Astrocyte (in vitro differentiated cells and primary cell): ENCODE measurements at regions not wholly inside any gene's neighbourhood (a gene's known extent, or its start where the extent isn't known, plus 50 kb on each side); places are given as distances from the start of the nearest gene placed in this dataset.

ENCODE experiments used
- DNase-seq: peaks from one replicate; pipeline ENCODE4 v3.0.0-alpha.2; 2010; ENCODE audit warnings: low read depth
- FAIRE-seq: peaks from 2 replicates; lab custom pipeline; 2011; peaks lifted over from hg19 to GRCh38; lab: Jason Lieb, UNC
- H2AFZ ChIP-seq: 2 replicates; pipeline ENCODE4 v1.6.0; 2012; ENCODE audit warnings: low read depth, low read length, inconsistent platforms
- H3K27ac ChIP-seq: 2 replicates; pipeline ENCODE4 v1.5.1; 2011; ENCODE audit warnings: low read depth, low read length, inconsistent platforms
- H3K27me3 ChIP-seq: 2 replicates; pipeline ENCODE4 v1.6.0; 2011; ENCODE audit warnings: low read length, inconsistent platforms; ENCODE audit not compliant: insufficient read depth
- H3K36me3 ChIP-seq: 2 replicates; pipeline ENCODE4 v1.5.1; 2011; ENCODE audit warnings: low read length, inconsistent platforms; ENCODE audit not compliant: insufficient read depth
- H3K4me1 ChIP-seq: 2 replicates; pipeline ENCODE4 v1.5.1; 2011; ENCODE audit warnings: low read length, inconsistent platforms; ENCODE audit not compliant: insufficient read depth
- H3K4me2 ChIP-seq: 2 replicates; pipeline ENCODE4 v1.6.0; 2012; ENCODE audit warnings: low read length, inconsistent platforms
- H3K4me3 ChIP-seq: 2 replicates; pipeline ENCODE4 v1.5.1; 2011; ENCODE audit warnings: low read depth, mild to moderate bottlenecking, low read length, inconsistent platforms; ENCODE audit not compliant: insufficient read depth
- H3K79me2 ChIP-seq: 2 replicates; pipeline ENCODE4 v1.6.0; 2012; ENCODE audit warnings: mild to moderate bottlenecking, low read length, inconsistent platforms; ENCODE audit not compliant: insufficient read depth
- H3K9ac ChIP-seq: 2 replicates; pipeline ENCODE4 v1.6.0; 2012; ENCODE audit warnings: mild to moderate bottlenecking, low read length, inconsistent platforms
- H3K9me3 ChIP-seq: 2 replicates; pipeline ENCODE4 v1.5.1; 2012; ENCODE audit warnings: low read depth, mild to moderate bottlenecking, low read length, inconsistent platforms; ENCODE audit not compliant: insufficient read depth
- H4K20me1 ChIP-seq: 2 replicates; pipeline ENCODE4 v1.6.0; 2012; ENCODE audit warnings: low read length, inconsistent platforms; ENCODE audit not compliant: insufficient read depth
- H3K27ac Mint-ChIP-seq: one replicate; pipeline ENCODE4 v1.8.0; 2021; ENCODE audit warnings: mild to moderate bottlenecking, mixed read lengths; ENCODE audit not compliant: unreplicated experiment
- H3K27me3 Mint-ChIP-seq: one replicate; pipeline ENCODE4 v1.8.0; 2021; ENCODE audit warnings: low read depth, mixed read lengths; ENCODE audit not compliant: unreplicated experiment
- H3K36me3 Mint-ChIP-seq: one replicate; pipeline ENCODE4 v1.8.0; 2021; ENCODE audit warnings: low read depth, mixed read lengths; ENCODE audit not compliant: unreplicated experiment
- H3K4me1 Mint-ChIP-seq: one replicate; pipeline ENCODE4 v1.8.0; 2021; ENCODE audit warnings: low read depth, mixed read lengths; ENCODE audit not compliant: unreplicated experiment
- H3K4me3 Mint-ChIP-seq: one replicate; pipeline ENCODE4 v1.8.0; 2021; ENCODE audit warnings: mild to moderate bottlenecking, moderate library complexity, mixed read lengths; ENCODE audit not compliant: unreplicated experiment
- H3K9me3 Mint-ChIP-seq: one replicate; pipeline ENCODE4 v1.8.0; 2021; ENCODE audit warnings: mild to moderate bottlenecking, mixed read lengths; ENCODE audit not compliant: unreplicated experiment
- EZH2 ChIP-seq: IDR thresholded peaks from 2 replicates; pipeline ENCODE4 v1.6.1; 2012; ENCODE audit warnings: mild to moderate bottlenecking, low read length, inconsistent platforms; ENCODE audit not compliant: insufficient read depth
- TF ChIP-seq, protein P1 (sequence below): IDR thresholded peaks from 2 replicates; pipeline ENCODE4 v1.5.1; 2011; ENCODE audit warnings: low read depth, mild to moderate bottlenecking, inconsistent platforms, low read length, moderate library complexity; ENCODE audit not compliant: insufficient read depth

DNA sequence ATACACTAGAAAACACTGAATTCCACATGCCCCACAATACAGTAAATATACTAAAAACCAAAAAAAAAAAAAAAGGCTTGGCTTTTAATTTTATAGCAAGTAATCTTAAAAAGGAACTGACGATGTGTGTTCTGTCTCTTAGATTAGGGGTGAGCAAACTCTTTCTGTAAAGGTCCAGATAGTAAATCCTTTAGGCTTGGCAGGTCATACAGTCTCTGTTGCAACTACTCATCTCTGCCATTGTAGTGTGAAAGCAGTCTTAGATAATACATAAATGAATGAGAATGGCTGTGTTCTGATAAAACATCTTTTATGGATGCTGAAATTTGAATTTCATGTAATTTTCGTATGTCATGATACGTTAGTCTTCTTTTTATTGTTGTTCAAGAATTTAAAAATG lies 150.2 kb downstream of the SLC30A10 start:
- no peaks in the 10 kb centered on the region for H3K9me3 Mint-ChIP-seq
- no peak overlapping the region for H2AFZ ChIP-seq

DNA sequence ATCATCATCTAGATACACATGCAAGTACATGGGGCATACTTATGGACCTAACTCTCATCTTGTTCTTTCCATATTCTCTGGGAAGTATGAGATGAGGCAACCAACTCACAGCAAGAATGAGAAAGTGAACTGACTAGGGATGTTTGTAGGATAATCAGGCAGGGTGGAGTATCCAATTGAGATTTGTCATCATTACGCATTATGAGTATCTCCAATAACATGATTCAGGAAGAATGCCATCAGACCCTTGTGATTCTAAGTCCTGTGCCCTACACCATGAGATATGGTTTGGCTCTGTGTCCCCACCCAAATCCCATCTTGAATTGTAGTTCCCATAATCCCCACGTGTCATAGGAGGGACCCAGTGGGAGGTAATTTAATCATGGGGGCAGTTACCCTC lies 154.0 kb downstream of the SLC30A10 start:
- H3K36me3 Mint-ChIP-seq = no peaks in the 10 kb centered on the region
- no peaks in the 10 kb centered on the region for H4K20me1 ChIP-seq
- no peak overlapping the region for H3K9ac ChIP-seq
- DNase-seq = no peak
- no peak overlapping the region for H3K4me2 ChIP-seq
- no peak overlapping the region for H3K4me3 ChIP-seq
- no peak overlapping the region for H2AFZ ChIP-seq
- no peak overlapping the region for H3K4me3 Mint-ChIP-seq
- H3K27me3 Mint-ChIP-seq = no peaks in the 10 kb centered on the region
- H3K9me3 ChIP-seq = no peaks in the 10 kb centered on the region
- TF ChIP-seq, protein P1, sequence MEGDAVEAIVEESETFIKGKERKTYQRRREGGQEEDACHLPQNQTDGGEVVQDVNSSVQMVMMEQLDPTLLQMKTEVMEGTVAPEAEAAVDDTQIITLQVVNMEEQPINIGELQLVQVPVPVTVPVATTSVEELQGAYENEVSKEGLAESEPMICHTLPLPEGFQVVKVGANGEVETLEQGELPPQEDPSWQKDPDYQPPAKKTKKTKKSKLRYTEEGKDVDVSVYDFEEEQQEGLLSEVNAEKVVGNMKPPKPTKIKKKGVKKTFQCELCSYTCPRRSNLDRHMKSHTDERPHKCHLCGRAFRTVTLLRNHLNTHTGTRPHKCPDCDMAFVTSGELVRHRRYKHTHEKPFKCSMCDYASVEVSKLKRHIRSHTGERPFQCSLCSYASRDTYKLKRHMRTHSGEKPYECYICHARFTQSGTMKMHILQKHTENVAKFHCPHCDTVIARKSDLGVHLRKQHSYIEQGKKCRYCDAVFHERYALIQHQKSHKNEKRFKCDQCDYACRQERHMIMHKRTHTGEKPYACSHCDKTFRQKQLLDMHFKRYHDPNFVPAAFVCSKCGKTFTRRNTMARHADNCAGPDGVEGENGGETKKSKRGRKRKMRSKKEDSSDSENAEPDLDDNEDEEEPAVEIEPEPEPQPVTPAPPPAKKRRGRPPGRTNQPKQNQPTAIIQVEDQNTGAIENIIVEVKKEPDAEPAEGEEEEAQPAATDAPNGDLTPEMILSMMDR = no peak
- no peak for TF ChIP-seq EZH2
- H3K36me3 ChIP-seq = no peaks in the 10 kb centered on the region
- H3K27me3 ChIP-seq = no peaks in the 10 kb centered on the region
- H3K27ac Mint-ChIP-seq = no peak overlapping the region
- H3K27ac ChIP-seq = no peak overlapping the region
- FAIRE-seq = no peak
- peaks cover 10% of the 10 kb centered on the region for H3K4me1 ChIP-seq
- H3K4me1 Mint-ChIP-seq = peaks cover 7% of the 10 kb centered on the region
- no peaks in the 10 kb centered on the region for H3K9me3 Mint-ChIP-seq
- H3K79me2 ChIP-seq = no peaks in the 10 kb centered on the region

More for the DNA sequence above, 150.2 kb downstream of the SLC30A10 start:
- Histone ChIP-seq H4K20me1 (no peaks in the 10 kb centered on the region), H3K4me3 (no peak overlapping the region), H3K79me2 (no peaks in the 10 kb centered on the region), H3K9me3 (no peaks in the 10 kb centered on the region), H3K36me3 (no peaks in the 10 kb centered on the region), H3K9ac (no peak overlapping the region), H3K27me3 (no peaks in the 10 kb centered on the region), H3K27ac (no peak overlapping the region), H3K4me2 (no peak overlapping the region), H3K4me1 (no peaks in the 10 kb centered on the region)
- Mint-ChIP-seq H3K36me3 (peaks cover 2% of the 10 kb centered on the region), H3K4me3 (no peak overlapping the region), H3K4me1 (no peaks in the 10 kb centered on the region), H3K27ac (no peak overlapping the region), H3K27me3 (no peaks in the 10 kb centered on the region)
- no peak for FAIRE-seq
- DNase-seq = no peak
- TF ChIP-seq, protein P1 = no peak
- no peak for TF ChIP-seq EZH2

GRCh38 chr1:219773775-219774174 lies 154.6 kb downstream of the SLC30A10 start:
- H2AFZ ChIP-seq = no peak overlapping the region
- no peaks in the 10 kb centered on the region for H3K79me2 ChIP-seq
- H3K9me3 Mint-ChIP-seq = no peaks in the 10 kb centered on the region
- no peaks in the 10 kb centered on the region for H3K36me3 Mint-ChIP-seq
- H3K9me3 ChIP-seq = no peaks in the 10 kb centered on the region
- TF ChIP-seq EZH2 = no peak
- TF ChIP-seq, protein P1 = no peak
- no peak overlapping the region for H3K4me2 ChIP-seq
- no peaks in the 10 kb centered on the region for H4K20me1 ChIP-seq
- H3K36me3 ChIP-seq = no peaks in the 10 kb centered on the region
- no peak for DNase-seq
- no peak overlapping the region for H3K27ac ChIP-seq
- H3K27ac Mint-ChIP-seq = no peak overlapping the region
- H3K27me3 ChIP-seq = no peaks in the 10 kb centered on the region
- no peak overlapping the region for H3K4me3 ChIP-seq
- H3K4me3 Mint-ChIP-seq = no peak overlapping the region
- H3K9ac ChIP-seq = no peak overlapping the region
- H3K27me3 Mint-ChIP-seq = no peaks in the 10 kb centered on the region
- peaks cover 7% of the 10 kb centered on the region for H3K4me1 Mint-ChIP-seq
- no peak for FAIRE-seq
- H3K4me1 ChIP-seq = peaks cover 10% of the 10 kb centered on the region
